ENCODE measurements at regions not wholly inside any gene's neighbourhood (a gene's known extent, or its start where the extent isn't known, plus 50 kb on each side); places are given as distances from the start of the nearest gene placed in this dataset.

GRCh38 chr2:104790901-104791495 lies 62.9 kb upstream of the POU3F3 start:
- no peaks in the 10 kb centered on the region for H3K36me3 ChIP-seq (ENCODE audit: insufficient read depth, low read length)
- 0 out of 2 replicates have a peak, but pooled peaks cover 2% of the 10 kb centered on the region for H3K4me1 ChIP-seq (ENCODE audit: insufficient read depth, low read length)
- H3K9me3 ChIP-seq (ENCODE audit: control insufficient read depth, insufficient read depth, low read length) = no peaks in the 10 kb centered on the region
- H3K9ac ChIP-seq (ENCODE audit: low read depth, low read length) = no peak overlapping the region

- Histone ChIP-seq H3K9ac (ENCODE audit: low read depth, low read length) (no peak overlapping the region), H3K4me1 (ENCODE audit: insufficient read depth, low read length) (0 out of 2 replicates have a peak, but pooled peaks cover 2% of the 10 kb centered on the region), H3K36me3 (ENCODE audit: insufficient read depth, low read length) (no peaks in the 10 kb centered on the region), H3K9me3 (ENCODE audit: control insufficient read depth, insufficient read depth, low read length) (no peaks in the 10 kb centered on the region)
These were observed 59.9 kb upstream of the POU3F3 start for GRCh38 chr2:104793966-104794365.

- no peaks in the 10 kb centered on the region for H3K36me3 ChIP-seq (ENCODE audit: insufficient read depth, low read length)
- 0 out of 2 replicates have a peak, but pooled peaks cover 2% of the 10 kb centered on the region for H3K4me1 ChIP-seq (ENCODE audit: insufficient read depth, low read length)
- H3K9ac ChIP-seq (ENCODE audit: low read depth, low read length) = no peak overlapping the region
- no peaks in the 10 kb centered on the region for H3K9me3 ChIP-seq (ENCODE audit: control insufficient read depth, insufficient read depth, low read length)
These were observed 59.5 kb upstream of the POU3F3 start for GRCh38 chr2:104794441-104794840.

All from ES-I3 (cell line).